HepG2 (cell line): ENCODE measurements at regions not wholly inside any gene's neighbourhood (a gene's known extent, or its start where the extent isn't known, plus 50 kb on each side); places are given as distances from the start of the nearest gene placed in this dataset.
A peak's percentile ranks its signal among the peaks of the same experiment; 100 is the strongest.

Experiments used
- ADNP ChIP-seq: sonication (generic); formaldehyde crosslinking; IDR thresholded peaks from 2 replicates; pipeline ENCODE4 v1.4.0; 2020; ENCODE audit warnings: missing genetic modification reagents
- CREM ChIP-seq, 2 experiments: sonication (generic) in 1 of 2; formaldehyde crosslinking in 1 of 2; IDR thresholded peaks; 2 replicates each; pipeline versions ENCODE4 v1.4.0 to v1.6.1; 2016 to 2020; ENCODE audit warnings: antibody characterized with exemption in 1 of 2, mild to moderate bottlenecking in 1 of 2, missing genetic modification reagents in 1 of 2
- FOXP1 ChIP-seq, 2 experiments: fragments of 450-650 bp in 1 of 2; IDR thresholded peaks; 2 replicates each; pipeline ENCODE4 v1.6.1; 2017 to 2018; ENCODE audit warnings: antibody characterized with exemption in 1 of 2
- HIVEP1 ChIP-seq: sonication (generic); formaldehyde crosslinking; IDR thresholded peaks from 2 replicates; pipeline ENCODE4 v1.4.0; 2020; ENCODE audit warnings: mild to moderate bottlenecking, missing genetic modification reagents
- HOXA9 ChIP-seq: sonication (generic); formaldehyde crosslinking; IDR thresholded peaks from 2 replicates; pipeline ENCODE4 v1.8.1; 2022; ENCODE audit warnings: missing genetic modification reagents, mild to moderate bottlenecking, moderate library complexity, borderline replicate concordance
- JARID2 ChIP-seq: sonication (generic); formaldehyde crosslinking; IDR thresholded peaks from 2 replicates; pipeline ENCODE4 v1.8.1; 2023; ENCODE audit warnings: missing genetic modification reagents, inconsistent platforms; ENCODE audit not compliant: insufficient replicate concordance
- KMT2A ChIP-seq: sonication (generic); formaldehyde crosslinking; IDR thresholded peaks from 2 replicates; pipeline ENCODE4 v1.4.0; 2020; ENCODE audit warnings: missing genetic modification reagents
- MXI1 ChIP-seq: IDR thresholded peaks from 3 replicates; pipeline ENCODE4 v1.6.1; 2012; ENCODE audit warnings: low read depth, low read length, inconsistent platforms, borderline replicate concordance
- NFE2L1 ChIP-seq: sonication (generic); formaldehyde crosslinking; IDR thresholded peaks from 2 replicates; pipeline ENCODE4 v1.4.0; 2020; ENCODE audit warnings: missing genetic modification reagents, mild to moderate bottlenecking, borderline replicate concordance
- RFX1 ChIP-seq: fragments of 450-650 bp; IDR thresholded peaks from 2 replicates; pipeline ENCODE4 v1.6.1; 2017
- SOX13 ChIP-seq, 3 experiments: fragments of 450-650 bp in 1 of 3; sonication (generic) in 1 of 3; formaldehyde crosslinking in 1 of 3; IDR thresholded peaks in 2 of 3; conservative IDR thresholded peaks in 1 of 3; 2 replicates each; pipeline versions ENCODE4 v1.5.0 to v1.6.1; 2016 to 2020; ENCODE audit warnings: antibody characterized with exemption in 1 of 3, mild to moderate bottlenecking in 1 of 3, missing compliant biosample characterization in 1 of 3, missing genetic modification reagents in 1 of 3, moderate library complexity in 1 of 3
- ZBTB38 ChIP-seq: sonication (generic); formaldehyde crosslinking; IDR thresholded peaks from 2 replicates; pipeline ENCODE4 v1.5.1; 2020; ENCODE audit warnings: mild to moderate bottlenecking, missing genetic modification reagents
- ZNF274 ChIP-seq: sonication (generic); formaldehyde crosslinking; IDR thresholded peaks from 2 replicates; pipeline ENCODE4 v1.5.1; 2020; ENCODE audit warnings: mild to moderate bottlenecking, missing genetic modification reagents
- ZNF296 ChIP-seq: sonication (generic); formaldehyde crosslinking; conservative IDR thresholded peaks from 2 replicates; pipeline ENCODE4 v1.5.0; 2020; ENCODE audit warnings: mild to moderate bottlenecking, missing genetic modification reagents
- ZNF878 ChIP-seq: sonication (generic); formaldehyde crosslinking; IDR thresholded peaks from 2 replicates; pipeline ENCODE4 v1.8.1; 2023; ENCODE audit warnings: mild to moderate bottlenecking, missing genetic modification reagents, moderate library complexity
- TF ChIP-seq, protein P1 (sequence below): sonication (generic); formaldehyde crosslinking; IDR thresholded peaks from 2 replicates; pipeline ENCODE4 v1.5.0; 2020; ENCODE audit warnings: missing genetic modification reagents, mild to moderate bottlenecking, borderline replicate concordance
- TF ChIP-seq, protein P2 (sequence below): sonication (generic); formaldehyde crosslinking; IDR thresholded peaks from 2 replicates; pipeline ENCODE4 v1.8.0; 2022; ENCODE audit warnings: low read depth, missing genetic modification reagents
- TF ChIP-seq, protein P3 (sequence below): sonication (generic); formaldehyde crosslinking; IDR thresholded peaks from 2 replicates; pipeline ENCODE4 v1.4.0; 2020; ENCODE audit warnings: missing genetic modification reagents, borderline replicate concordance
- TF ChIP-seq, protein P4 (sequence below): sonication (generic); formaldehyde crosslinking; IDR thresholded peaks from 2 replicates; pipeline ENCODE4 v1.4.0; 2020; ENCODE audit warnings: low read depth, mild to moderate bottlenecking, missing genetic modification reagents
- TF ChIP-seq, protein P5 (sequence below): sonication (generic); formaldehyde crosslinking; IDR thresholded peaks from 2 replicates; pipeline ENCODE4 v1.5.0; 2020; ENCODE audit warnings: mild to moderate bottlenecking, low read depth, missing genetic modification reagents, borderline replicate concordance

DNA sequence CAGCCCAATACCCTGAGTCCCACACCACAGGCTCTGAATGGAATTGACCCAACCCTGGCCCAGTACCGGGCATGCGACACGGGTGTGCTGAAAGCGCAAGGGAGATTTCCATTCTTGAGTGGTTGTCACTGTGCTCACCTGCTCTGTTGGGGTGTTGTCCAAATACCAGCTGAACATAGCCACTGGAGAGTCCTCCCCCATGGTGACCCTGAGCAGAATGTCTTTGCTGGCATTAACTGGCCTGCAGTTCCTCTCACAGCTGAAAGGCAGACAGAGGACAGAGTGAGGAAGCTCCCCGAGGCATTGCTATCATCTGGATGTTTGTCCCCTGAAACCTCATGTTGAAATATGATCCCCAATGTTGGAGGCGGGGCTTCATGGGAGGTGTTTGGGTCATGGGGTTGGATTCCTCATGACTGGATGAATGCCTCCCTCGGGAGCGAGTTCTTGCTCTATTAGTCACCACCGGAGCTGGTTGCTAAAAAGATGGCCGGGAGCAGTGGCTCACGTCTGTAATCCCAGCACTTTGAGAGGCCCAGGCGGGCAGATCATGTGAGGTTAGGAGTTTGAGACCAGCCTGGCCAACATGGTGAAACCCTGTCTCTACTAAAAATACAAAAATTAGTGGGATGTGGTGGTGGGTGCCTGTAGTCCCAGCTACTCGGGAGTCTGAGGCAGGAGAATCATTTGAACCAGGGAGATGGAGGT is 57.3 kb upstream of the BCO1 start (continued):
- TF ChIP-seq, protein P1, sequence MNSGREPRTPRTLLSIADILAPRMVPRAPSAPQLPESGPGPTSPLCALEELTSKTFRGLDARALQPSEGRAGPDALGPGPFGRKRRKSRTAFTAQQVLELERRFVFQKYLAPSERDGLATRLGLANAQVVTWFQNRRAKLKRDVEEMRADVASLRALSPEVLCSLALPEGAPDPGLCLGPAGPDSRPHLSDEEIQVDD (CRISPR knock-in tag): no peak
- TF ChIP-seq HOXA9 (CRISPR knock-in tag) (no peak), ZBTB38 (CRISPR knock-in tag) (peak; percentile 39; the same call in 1 of the 2 replicates), HIVEP1 (peak; percentile 59; the same call in 1 of the 2 replicates), CREM (IDR thresholded peaks at IDR 0.05) (no peak), CREM (CRISPR knock-in tag; IDR thresholded peaks at IDR 0.05) (no peak), SOX13 (IDR thresholded peaks at IDR 0.05) (no peak), SOX13 (CRISPR knock-in tag; conservative IDR thresholded peaks at IDR 0.05 in 1 of 2, IDR thresholded peaks at IDR 0.05 in 1 of 2) (peak in 1 of 2 experiments; percentile 53; a peak in 2 of 4 replicates), KMT2A (CRISPR knock-in tag) (peak; percentile 39; the same call in 1 of the 2 replicates), NFE2L1 (no peak), ZNF274 (CRISPR knock-in tag) (peak; percentile 62; the same call in 1 of the 2 replicates), ZNF296 (CRISPR knock-in tag) (no peak), JARID2 (no peak), FOXP1 (IDR thresholded peaks at IDR 0.05) (no peak), FOXP1 (CRISPR knock-in tag; IDR thresholded peaks at IDR 0.05) (no peak), MXI1 (peak; percentile 38; the same call in 1 of the 3 replicates), ADNP (CRISPR knock-in tag) (no peak), RFX1 (no peak), ZNF878 (peak; percentile 76)
- TF ChIP-seq, protein P2, sequence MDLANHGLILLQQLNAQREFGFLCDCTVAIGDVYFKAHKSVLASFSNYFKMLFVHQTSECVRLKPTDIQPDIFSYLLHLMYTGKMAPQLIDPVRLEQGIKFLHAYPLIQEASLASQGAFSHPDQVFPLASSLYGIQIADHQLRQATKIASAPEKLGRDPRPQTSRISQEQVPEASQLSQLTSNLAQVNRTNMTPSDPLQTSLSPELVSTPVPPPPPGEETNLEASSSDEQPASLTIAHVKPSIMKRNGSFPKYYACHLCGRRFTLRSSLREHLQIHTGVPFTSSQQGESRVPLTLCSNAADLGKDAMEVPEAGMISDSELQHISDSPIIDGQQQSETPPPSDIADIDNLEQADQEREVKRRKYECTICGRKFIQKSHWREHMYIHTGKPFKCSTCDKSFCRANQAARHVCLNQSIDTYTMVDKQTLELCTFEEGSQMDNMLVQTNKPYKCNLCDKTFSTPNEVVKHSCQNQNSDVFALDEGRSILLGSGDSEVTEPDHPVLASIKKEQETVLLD (CRISPR knock-in tag): no peak
- TF ChIP-seq, protein P3, sequence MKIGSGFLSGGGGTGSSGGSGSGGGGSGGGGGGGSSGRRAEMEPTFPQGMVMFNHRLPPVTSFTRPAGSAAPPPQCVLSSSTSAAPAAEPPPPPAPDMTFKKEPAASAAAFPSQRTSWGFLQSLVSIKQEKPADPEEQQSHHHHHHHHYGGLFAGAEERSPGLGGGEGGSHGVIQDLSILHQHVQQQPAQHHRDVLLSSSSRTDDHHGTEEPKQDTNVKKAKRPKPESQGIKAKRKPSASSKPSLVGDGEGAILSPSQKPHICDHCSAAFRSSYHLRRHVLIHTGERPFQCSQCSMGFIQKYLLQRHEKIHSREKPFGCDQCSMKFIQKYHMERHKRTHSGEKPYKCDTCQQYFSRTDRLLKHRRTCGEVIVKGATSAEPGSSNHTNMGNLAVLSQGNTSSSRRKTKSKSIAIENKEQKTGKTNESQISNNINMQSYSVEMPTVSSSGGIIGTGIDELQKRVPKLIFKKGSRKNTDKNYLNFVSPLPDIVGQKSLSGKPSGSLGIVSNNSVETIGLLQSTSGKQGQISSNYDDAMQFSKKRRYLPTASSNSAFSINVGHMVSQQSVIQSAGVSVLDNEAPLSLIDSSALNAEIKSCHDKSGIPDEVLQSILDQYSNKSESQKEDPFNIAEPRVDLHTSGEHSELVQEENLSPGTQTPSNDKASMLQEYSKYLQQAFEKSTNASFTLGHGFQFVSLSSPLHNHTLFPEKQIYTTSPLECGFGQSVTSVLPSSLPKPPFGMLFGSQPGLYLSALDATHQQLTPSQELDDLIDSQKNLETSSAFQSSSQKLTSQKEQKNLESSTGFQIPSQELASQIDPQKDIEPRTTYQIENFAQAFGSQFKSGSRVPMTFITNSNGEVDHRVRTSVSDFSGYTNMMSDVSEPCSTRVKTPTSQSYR (CRISPR knock-in tag): no peak
- TF ChIP-seq, protein P4, sequence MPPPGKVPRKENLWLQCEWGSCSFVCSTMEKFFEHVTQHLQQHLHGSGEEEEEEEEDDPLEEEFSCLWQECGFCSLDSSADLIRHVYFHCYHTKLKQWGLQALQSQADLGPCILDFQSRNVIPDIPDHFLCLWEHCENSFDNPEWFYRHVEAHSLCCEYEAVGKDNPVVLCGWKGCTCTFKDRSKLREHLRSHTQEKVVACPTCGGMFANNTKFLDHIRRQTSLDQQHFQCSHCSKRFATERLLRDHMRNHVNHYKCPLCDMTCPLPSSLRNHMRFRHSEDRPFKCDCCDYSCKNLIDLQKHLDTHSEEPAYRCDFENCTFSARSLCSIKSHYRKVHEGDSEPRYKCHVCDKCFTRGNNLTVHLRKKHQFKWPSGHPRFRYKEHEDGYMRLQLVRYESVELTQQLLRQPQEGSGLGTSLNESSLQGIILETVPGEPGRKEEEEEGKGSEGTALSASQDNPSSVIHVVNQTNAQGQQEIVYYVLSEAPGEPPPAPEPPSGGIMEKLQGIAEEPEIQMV (CRISPR knock-in tag): no peak
- TF ChIP-seq, protein P5, sequence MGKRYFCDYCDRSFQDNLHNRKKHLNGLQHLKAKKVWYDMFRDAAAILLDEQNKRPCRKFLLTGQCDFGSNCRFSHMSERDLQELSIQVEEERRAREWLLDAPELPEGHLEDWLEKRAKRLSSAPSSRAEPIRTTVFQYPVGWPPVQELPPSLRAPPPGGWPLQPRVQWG: no peak
